ENCODE measurements at regions not wholly inside any gene's neighbourhood (a gene's known extent, or its start where the extent isn't known, plus 50 kb on each side); places are given as distances from the start of the nearest gene placed in this dataset.

DNA sequence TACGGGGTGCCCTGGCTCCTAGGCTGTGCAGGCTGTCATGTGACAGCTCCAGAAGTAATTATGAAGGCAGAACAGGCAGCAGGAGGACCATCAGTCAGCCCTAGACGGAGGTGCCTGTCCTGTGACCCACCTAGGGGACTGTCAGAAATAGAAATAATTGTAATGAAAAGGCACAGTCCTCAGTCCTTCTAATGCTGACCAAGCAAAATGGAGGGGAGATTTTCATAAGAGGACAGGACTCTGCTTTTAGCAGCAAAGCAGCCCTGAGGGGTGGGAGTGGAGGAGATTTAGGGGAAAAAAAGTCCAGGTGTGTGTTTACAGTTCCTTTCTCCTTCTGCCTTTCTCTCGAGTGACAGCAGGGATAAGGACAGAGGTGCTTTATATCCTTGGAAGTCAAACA, 108.3 kb upstream of the KIRREL3 start:
- Histone ChIP-seq H3K4ac (ENCODE audit: low read depth in 1 of 2, low read length in 2 of 2) (no peak overlapping the region), H2BK5ac (ENCODE audit: low read depth, low read length, poor library complexity, severe bottlenecking) (no peak overlapping the region), H3K9me3 (ENCODE audit: control insufficient read depth, low read length) (peaks cover 2% of the 10 kb centered on the region), H4K8ac (ENCODE audit: low read length) (no peak overlapping the region), H3K79me1 (replicated peaks; ENCODE audit: low read length, poor library complexity, severe bottlenecking) (no peaks in the 10 kb centered on the region), H3K27ac (ENCODE audit: low read length, poor library complexity, severe bottlenecking) (no peak overlapping the region), H2BK120ac (ENCODE audit: low read depth, low read length) (no peak overlapping the region), H2BK15ac (ENCODE audit: low read depth, poor library complexity, severe bottlenecking) (no peak overlapping the region), H4K91ac (ENCODE audit: low read length) (no peak overlapping the region), H3K4me3 (ENCODE audit: insufficient read depth in 1 of 2, low read depth in 1 of 2, low read length in 2 of 2) (no peak overlapping the region), H3K14ac (ENCODE audit: low read length in 2 of 2) (no peak overlapping the region), H3K18ac (ENCODE audit: low read depth in 1 of 2, low read length in 2 of 2) (no peak overlapping the region), H3K23ac (ENCODE audit: low read length in 2 of 2) (no peak overlapping the region), H3K27me3 (ENCODE audit: control insufficient read depth in 1 of 2, insufficient read depth in 1 of 2, low read length in 2 of 2) (peaks cover 13 to 67% of the 10 kb centered on the region in 2 experiments), H2AK5ac (ENCODE audit: low read length, severe bottlenecking) (no peak overlapping the region), H3K4me1 (ENCODE audit: control insufficient read depth, insufficient read depth, low read depth, low read length) (no peaks in the 10 kb centered on the region), H3K4me2 (ENCODE audit: low read length, poor library complexity, severe bottlenecking) (no peak overlapping the region), H2BK12ac (ENCODE audit: low read length in 2 of 2) (no peak overlapping the region), H3K9ac (ENCODE audit: low read length) (no peak overlapping the region), H2AFZ (ENCODE audit: low read depth, low read length) (no peak overlapping the region), H3K36me3 (ENCODE audit: control insufficient read depth in 1 of 2, insufficient read depth in 2 of 2, low read depth in 1 of 2, low read length in 2 of 2) (no peaks in the 10 kb centered on the region)
- DNase-seq, result no peak
- WGBS, result 58% methylated on average over 3 of the region's 3 CpGs

DNA sequence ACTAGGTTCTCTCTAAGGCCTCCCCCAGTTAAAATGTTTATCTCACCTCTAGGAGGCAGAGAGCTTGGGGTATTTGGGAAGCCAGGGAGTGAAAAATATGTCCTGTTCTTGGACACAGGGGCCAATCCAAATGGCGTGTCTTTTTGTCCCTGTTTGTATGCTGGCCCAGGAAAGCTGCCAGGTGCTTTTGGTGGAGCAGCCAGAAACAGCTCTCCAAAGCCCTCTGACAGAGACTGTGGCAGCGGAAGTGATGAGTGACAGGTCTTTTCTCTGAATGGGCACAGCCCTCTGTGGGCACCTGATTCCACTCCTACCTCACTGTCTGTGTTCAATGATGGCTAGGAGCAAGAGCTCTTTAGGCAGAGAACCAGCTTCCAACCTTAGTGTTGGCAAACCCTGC, 106.4 kb upstream of the KIRREL3 start:
- Histone ChIP-seq H4K91ac (ENCODE audit: low read length) (no peak overlapping the region), H2AFZ (ENCODE audit: low read depth, low read length) (no peak overlapping the region), H3K79me1 (replicated peaks; ENCODE audit: low read length, poor library complexity, severe bottlenecking) (no peaks in the 10 kb centered on the region), H3K9ac (ENCODE audit: low read length) (no peak overlapping the region), H3K27ac (ENCODE audit: low read length, poor library complexity, severe bottlenecking) (no peak overlapping the region), H3K9me3 (ENCODE audit: control insufficient read depth, low read length) (peaks cover 2% of the 10 kb centered on the region), H3K4ac (ENCODE audit: low read depth in 1 of 2, low read length in 2 of 2) (no peak overlapping the region), H3K23ac (ENCODE audit: low read length in 2 of 2) (no peak overlapping the region), H4K8ac (ENCODE audit: low read length) (no peak overlapping the region), H3K27me3 (ENCODE audit: control insufficient read depth in 1 of 2, insufficient read depth in 1 of 2, low read length in 2 of 2) (peaks cover 13 to 61% of the 10 kb centered on the region in 2 experiments), H3K4me1 (ENCODE audit: control insufficient read depth, insufficient read depth, low read depth, low read length) (no peaks in the 10 kb centered on the region), H2BK12ac (ENCODE audit: low read length in 2 of 2) (no peak overlapping the region), H2AK5ac (ENCODE audit: low read length, severe bottlenecking) (no peak overlapping the region), H3K36me3 (ENCODE audit: control insufficient read depth in 1 of 2, insufficient read depth in 2 of 2, low read depth in 1 of 2, low read length in 2 of 2) (no peaks in the 10 kb centered on the region), H3K14ac (ENCODE audit: low read length in 2 of 2) (no peak overlapping the region), H3K4me3 (ENCODE audit: insufficient read depth in 1 of 2, low read depth in 1 of 2, low read length in 2 of 2) (no peak overlapping the region), H2BK120ac (ENCODE audit: low read depth, low read length) (no peak overlapping the region), H3K4me2 (ENCODE audit: low read length, poor library complexity, severe bottlenecking) (no peak overlapping the region), H3K18ac (ENCODE audit: low read depth in 1 of 2, low read length in 2 of 2) (no peak overlapping the region), H2BK15ac (ENCODE audit: low read depth, poor library complexity, severe bottlenecking) (no peak overlapping the region), H2BK5ac (ENCODE audit: low read depth, low read length, poor library complexity, severe bottlenecking) (no peak overlapping the region)
- no peak for DNase-seq
- 54% methylated on average over 2 of the region's 2 CpGs for WGBS

DNA sequence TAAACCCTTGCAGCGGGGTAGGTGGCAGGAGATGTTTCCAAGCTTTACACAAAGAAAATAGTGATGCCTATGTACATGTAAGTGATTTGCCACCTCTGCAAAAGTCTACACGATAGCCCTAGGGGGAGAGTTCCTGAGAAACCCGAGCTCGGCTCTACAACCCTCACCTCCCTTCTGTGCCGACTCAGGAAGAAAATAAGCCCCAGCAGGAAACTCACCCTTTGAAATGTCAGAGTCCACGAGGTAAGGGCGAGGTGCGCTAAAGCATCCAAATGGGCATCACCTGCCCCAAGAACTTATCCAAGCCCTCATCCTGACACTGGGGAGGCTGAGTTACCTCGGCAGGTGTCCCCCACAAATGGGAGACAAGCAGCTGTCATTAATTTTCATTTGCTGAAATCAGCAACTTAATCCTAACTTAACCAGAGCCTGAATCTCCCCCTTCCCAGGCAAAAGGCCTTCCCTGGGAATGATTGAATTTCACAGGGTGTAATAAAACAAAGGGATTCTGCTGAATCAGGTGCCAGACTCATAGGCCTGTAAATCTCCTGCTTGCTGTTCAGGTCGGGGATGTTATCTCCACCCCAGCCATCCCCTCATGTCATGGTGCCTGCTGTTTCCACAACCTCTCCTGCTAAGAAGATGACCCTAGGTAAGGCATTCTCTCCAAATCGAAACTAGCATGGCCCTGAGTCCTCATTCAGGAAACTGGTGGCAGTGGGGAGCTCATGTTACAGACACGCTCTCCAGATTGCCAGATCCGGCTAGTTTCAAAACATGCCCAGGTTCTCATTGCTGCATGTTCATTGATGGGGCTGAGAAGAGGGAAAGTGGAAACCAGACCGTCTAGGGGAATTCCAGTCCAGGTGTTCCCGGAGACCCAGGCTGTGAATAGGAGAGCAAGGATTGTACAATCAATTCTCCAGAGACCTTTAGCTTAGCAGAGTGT, 105.3 kb upstream of the KIRREL3 start:
- H3K9me3 ChIP-seq (ENCODE audit: control insufficient read depth, low read length), result peaks cover 2% of the 10 kb centered on the region
- H4K91ac ChIP-seq (ENCODE audit: low read length), result no peak overlapping the region
- H3K36me3 ChIP-seq (ENCODE audit: control insufficient read depth in 1 of 2, insufficient read depth in 2 of 2, low read depth in 1 of 2, low read length in 2 of 2), result no peaks in the 10 kb centered on the region
- no peak for DNase-seq
- H3K4me1 ChIP-seq (ENCODE audit: control insufficient read depth, insufficient read depth, low read depth, low read length), result no peaks in the 10 kb centered on the region
- H4K8ac ChIP-seq (ENCODE audit: low read length), result no peak overlapping the region
- no peak overlapping the region for H3K23ac ChIP-seq (ENCODE audit: low read length in 2 of 2)
- no peak overlapping the region for H3K4ac ChIP-seq (ENCODE audit: low read depth in 1 of 2, low read length in 2 of 2)
- H2AK5ac ChIP-seq (ENCODE audit: low read length, severe bottlenecking), result no peak overlapping the region
- H3K27me3 ChIP-seq (ENCODE audit: control insufficient read depth in 1 of 2, insufficient read depth in 1 of 2, low read length in 2 of 2), result peaks cover 13 to 60% of the 10 kb centered on the region in 2 experiments
- H2BK15ac ChIP-seq (ENCODE audit: low read depth, poor library complexity, severe bottlenecking), result no peak overlapping the region
- no peak overlapping the region for H2BK120ac ChIP-seq (ENCODE audit: low read depth, low read length)
- H3K9ac ChIP-seq (ENCODE audit: low read length), result no peak overlapping the region
- H3K27ac ChIP-seq (ENCODE audit: low read length, poor library complexity, severe bottlenecking), result no peak overlapping the region
- H3K18ac ChIP-seq (ENCODE audit: low read depth in 1 of 2, low read length in 2 of 2), result no peak overlapping the region
- no peaks in the 10 kb centered on the region for H3K79me1 ChIP-seq (replicated peaks; ENCODE audit: low read length, poor library complexity, severe bottlenecking)
- no peak overlapping the region for H2BK12ac ChIP-seq (ENCODE audit: low read length in 2 of 2)
- H3K4me3 ChIP-seq (ENCODE audit: insufficient read depth in 1 of 2, low read depth in 1 of 2, low read length in 2 of 2), result no peak overlapping the region
- no peak overlapping the region for H2AFZ ChIP-seq (ENCODE audit: low read depth, low read length)
- H2BK5ac ChIP-seq (ENCODE audit: low read depth, low read length, poor library complexity, severe bottlenecking), result no peak overlapping the region
- no peak overlapping the region for H3K14ac ChIP-seq (ENCODE audit: low read length in 2 of 2)
- H3K4me2 ChIP-seq (ENCODE audit: low read length, poor library complexity, severe bottlenecking), result no peak overlapping the region
- WGBS, result 33% methylated on average over 14 of the region's 15 CpGs

DNA sequence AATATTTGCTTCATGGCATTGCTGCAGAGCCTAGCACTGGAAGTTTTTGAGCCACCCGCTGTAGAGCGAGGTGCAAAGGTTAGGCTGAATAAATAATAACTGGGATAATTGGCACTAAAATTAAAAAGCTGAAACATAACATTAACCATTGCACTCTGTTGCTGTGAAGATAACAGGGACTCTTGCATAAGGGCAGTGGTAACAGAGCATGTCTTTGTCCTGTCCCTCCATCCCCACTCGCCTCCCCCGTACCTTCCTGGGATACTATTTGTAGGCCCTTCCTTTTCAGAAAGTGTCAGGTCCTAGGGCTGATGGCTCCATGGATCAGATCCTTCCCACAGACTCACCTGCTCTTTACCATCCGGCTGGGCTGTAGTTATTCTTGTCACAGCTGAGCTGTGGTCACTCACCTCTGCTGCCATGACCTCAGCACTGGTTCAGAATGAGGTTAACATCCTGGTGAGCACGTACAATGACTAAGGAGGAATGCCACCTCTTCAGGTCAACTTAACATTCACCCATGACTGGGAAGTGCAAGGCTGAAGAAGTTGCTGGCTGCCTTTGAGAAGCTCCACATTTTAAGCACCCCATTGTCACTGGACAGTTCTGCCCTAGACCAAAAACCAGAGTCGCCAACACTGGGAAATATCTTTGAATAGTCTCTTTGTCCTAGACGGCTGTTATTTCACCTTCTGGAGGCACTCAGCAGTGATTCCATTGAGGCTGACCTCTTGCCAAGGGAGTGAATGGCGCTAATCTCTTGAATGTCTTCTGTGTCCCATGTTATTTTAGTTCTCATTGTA, 103.2 kb upstream of the KIRREL3 start:
- Histone ChIP-seq H4K8ac (ENCODE audit: low read length) (no peak overlapping the region), H3K27ac (ENCODE audit: low read length, poor library complexity, severe bottlenecking) (no peak overlapping the region), H2AFZ (ENCODE audit: low read depth, low read length) (no peak overlapping the region), H2BK12ac (ENCODE audit: low read length in 2 of 2) (no peak overlapping the region), H3K18ac (ENCODE audit: low read depth in 1 of 2, low read length in 2 of 2) (no peak overlapping the region), H3K14ac (ENCODE audit: low read length in 2 of 2) (no peak overlapping the region), H3K36me3 (ENCODE audit: control insufficient read depth in 1 of 2, insufficient read depth in 2 of 2, low read depth in 1 of 2, low read length in 2 of 2) (no peaks in the 10 kb centered on the region), H3K23ac (ENCODE audit: low read length in 2 of 2) (no peak overlapping the region), H3K9ac (ENCODE audit: low read length) (no peak overlapping the region), H2AK5ac (ENCODE audit: low read length, severe bottlenecking) (no peak overlapping the region), H2BK120ac (ENCODE audit: low read depth, low read length) (no peak overlapping the region), H3K79me1 (replicated peaks; ENCODE audit: low read length, poor library complexity, severe bottlenecking) (no peaks in the 10 kb centered on the region), H2BK15ac (ENCODE audit: low read depth, poor library complexity, severe bottlenecking) (no peak overlapping the region), H3K4me1 (ENCODE audit: control insufficient read depth, insufficient read depth, low read depth, low read length) (no peaks in the 10 kb centered on the region), H3K4me3 (ENCODE audit: insufficient read depth in 1 of 2, low read depth in 1 of 2, low read length in 2 of 2) (no peak overlapping the region), H3K27me3 (ENCODE audit: control insufficient read depth in 1 of 2, insufficient read depth in 1 of 2, low read length in 2 of 2) (peaks cover 13 to 43% of the 10 kb centered on the region in 2 experiments), H3K4me2 (ENCODE audit: low read length, poor library complexity, severe bottlenecking) (no peak overlapping the region), H3K4ac (ENCODE audit: low read depth in 1 of 2, low read length in 2 of 2) (no peak overlapping the region), H3K9me3 (ENCODE audit: control insufficient read depth, low read length) (peaks cover 6% of the 10 kb centered on the region), H2BK5ac (ENCODE audit: low read depth, low read length, poor library complexity, severe bottlenecking) (no peak overlapping the region), H4K91ac (ENCODE audit: low read length) (no peak overlapping the region)
- 82% methylated on average over 7 of the region's 9 CpGs for WGBS
- DNase-seq, result no peak

Measured in mesenchymal stem cell (in vitro differentiated cells and primary cell).